GM19043 (cell line): ENCODE measurements at regions not wholly inside any gene's neighbourhood (a gene's known extent, or its start where the extent isn't known, plus 50 kb on each side); places are given as distances from the start of the nearest gene placed in this dataset.
"Not testable (repeated sequence)": the region's sequence is repeated elsewhere in the genome, so short reads cannot be mapped to it uniquely, and the experiment has no call there.

Source experiments
- ATAC-seq: cut with Tn5 transposase; IDR thresholded peaks from one replicate; pipeline ENCODE4 v1.9.1; 2021; ENCODE audit warnings: low read depth; ENCODE audit not compliant: unreplicated experiment

DNA sequence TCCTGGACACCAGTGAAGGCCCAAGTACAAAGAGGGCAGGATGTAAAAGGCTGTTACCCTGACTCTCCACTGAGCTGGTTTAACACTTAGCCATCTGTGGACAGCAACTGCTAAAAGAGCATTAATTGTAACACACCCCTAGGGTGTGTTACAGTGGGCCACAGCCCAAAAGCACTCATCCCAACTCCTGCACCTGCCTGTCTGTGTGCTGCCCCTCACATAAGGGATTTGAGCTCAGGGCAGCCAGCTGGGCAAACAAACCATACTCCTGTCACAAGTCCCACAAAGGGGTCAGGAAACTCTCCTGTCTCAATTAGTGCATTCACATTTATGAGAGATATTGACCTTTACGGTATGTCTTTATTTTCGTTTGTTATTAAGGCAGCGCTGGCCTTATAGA lies 833.1 kb upstream of the NXPH2 start:
- ATAC-seq = no peak

DNA sequence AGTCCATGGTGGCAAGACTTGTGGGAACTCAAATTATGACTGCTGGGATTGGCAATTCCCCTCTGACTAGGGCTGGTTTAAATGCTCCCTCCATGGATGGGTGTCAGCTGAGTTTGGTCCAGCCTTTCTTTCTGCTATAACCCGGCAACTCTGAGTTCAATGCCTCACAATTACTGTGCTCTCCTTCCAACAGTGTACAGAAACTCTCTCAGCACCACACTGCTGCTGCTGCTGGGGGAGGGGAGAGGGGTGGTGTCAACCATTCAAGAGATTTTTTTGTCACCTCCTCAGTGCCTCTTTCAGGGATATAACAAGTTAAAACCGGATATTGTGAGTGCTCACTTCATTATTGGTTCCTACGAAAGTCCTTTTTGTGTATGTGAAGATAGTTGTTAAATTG lies 830.3 kb upstream of the NXPH2 start:
- ATAC-seq = no peak

DNA sequence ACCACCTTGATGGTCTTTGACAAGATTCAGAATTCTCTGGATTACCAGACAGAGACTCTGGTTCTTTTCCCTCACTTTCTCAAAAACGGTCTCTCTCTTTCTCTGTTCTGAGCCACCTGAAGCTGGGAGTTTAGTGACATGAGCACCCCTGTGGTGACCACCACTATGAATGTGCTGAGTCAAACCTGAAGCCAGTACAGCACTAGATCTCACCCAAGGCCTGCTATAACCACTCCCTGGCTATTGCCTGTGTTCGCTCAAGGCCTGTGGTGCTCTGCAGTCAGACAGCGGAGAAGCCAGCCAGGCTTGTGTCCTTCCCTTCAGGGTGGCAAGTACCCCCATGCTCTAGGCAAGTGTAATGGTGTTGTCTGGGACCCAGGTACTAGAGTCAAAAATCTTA lies 828.9 kb upstream of the NXPH2 start:
- ATAC-seq = no peak

DNA sequence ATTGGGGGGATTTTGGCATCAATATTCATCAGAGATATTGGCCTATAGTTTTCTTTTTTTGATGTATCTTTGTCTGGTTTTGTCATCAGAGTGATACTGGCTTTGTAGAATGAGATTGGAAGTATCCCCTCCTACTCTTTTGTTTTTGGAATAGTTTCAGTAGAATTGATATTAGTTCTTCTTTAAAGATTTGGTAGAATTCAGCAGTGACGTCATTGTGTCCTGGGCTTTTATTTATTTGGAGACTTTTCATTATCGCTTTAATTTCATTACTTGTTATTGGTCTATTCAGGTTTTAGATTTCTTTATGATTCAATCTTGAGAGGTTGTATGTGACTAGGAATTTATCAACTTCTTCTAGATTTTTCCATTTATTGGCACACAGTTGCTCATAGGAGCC lies 825.5 kb upstream of the NXPH2 start:
- ATAC-seq = no peak

DNA sequence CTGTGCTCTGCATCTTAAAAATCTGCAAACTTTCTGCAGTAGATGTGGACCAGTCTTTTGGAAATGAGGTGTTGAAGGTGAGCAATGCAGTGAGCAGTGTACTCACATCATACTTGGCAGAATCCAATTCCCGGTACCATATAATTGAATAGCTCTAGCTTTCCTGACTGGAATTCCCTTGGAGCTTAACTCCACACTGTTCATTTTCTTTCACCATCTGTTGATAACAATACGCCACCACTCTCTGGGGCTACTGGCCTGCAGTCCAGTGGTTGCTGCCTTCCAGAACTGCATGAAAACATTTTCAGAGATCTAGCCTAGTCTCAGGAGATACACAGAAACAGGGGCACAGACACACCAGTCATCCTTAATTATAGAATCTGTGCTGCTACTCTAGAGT lies 820.0 kb upstream of the NXPH2 start:
- no peak for ATAC-seq

DNA sequence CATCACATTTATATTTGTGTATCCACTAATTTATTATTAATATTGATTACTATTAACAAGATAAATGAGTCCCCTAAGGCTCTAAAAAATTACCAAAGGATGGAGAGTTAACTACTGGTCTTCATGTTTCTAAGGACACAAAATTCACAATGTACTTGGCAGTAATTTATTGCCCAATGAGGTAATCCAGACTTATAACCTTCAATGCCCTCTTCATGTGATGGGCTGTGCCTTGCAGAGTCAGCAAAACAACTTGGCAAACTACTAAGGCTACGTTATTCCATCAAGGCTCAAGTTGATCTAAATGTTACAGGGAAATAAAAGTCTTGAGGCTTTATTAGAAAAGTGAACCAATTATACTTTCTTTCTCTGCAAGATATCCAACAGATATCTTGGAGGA lies 804.9 kb upstream of the NXPH2 start:
- ATAC-seq = no peak

DNA sequence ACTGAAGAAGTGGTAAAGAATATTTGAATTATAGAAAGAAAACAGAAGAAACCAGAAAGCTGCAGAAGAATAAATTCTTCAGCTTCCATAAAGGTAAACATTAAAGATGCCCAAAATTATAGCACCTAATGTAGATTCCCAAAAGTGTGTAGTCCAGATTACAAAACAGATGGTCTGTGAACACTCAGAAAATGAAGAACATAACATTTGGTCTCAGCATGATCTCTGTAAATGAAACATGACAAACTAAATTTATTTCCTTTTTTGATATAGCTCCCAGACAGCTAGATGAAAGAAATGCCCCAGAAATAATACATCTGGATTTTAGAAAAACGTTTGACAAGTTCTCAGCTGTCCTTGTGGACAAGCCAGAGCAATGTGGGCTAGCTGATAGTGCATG lies 794.2 kb upstream of the NXPH2 start:
- no peak for ATAC-seq

DNA sequence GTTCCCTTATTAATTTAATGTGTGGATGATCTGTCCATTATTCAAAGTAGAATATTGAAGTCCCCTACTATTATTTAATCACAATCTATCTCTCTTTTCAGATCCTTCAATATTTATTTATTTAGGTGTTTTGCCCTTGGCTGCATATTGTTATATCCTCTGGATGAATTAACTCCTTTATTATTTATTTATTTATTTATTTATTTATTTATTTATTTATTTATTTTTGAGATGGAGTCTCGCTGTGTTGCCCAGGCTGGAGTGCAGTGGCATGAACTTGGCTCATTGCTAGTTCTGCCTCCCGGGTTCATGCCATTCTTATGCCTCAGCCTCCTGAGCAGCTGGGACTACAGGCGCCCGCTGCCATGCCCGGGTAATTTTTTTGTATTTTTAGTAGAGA lies 776.6 kb upstream of the NXPH2 start:
- ATAC-seq = no peak

DNA sequence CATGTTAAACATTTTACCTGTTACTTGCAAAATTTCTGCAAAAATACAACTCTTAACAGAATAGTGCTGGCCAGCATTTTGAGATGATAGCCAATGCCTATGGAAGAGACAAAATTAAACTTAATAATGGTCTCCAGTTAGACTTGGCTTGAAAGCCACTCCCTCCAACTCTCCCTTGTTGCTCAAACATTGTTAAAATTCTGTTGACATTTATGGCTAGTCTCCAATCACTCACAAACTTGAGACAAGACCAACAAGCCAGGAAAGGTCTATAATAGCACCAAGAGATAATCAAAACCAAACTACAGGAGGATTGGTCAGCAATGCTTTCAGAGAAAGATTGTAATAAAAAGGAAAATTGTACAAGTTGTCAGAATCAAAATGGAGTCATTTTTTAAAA lies 770.7 kb upstream of the NXPH2 start:
- no peak for ATAC-seq

DNA sequence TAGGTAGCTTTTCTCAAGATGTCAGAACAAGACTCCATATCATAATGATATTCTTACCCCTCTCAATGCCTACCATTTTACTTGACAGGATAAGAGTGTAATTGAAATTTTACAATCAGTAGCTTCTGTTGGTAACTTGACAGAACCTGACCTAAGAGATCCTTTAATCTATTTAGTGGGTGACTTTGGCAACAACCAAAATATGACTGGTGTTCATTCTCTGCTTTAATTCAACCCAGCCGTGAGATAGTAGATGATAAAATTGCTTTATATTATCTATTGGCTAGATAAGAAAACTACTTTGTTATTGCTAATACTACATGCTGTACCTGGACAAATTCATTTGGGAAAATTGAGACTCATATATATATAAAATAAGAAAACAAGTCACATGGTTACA lies 770.2 kb upstream of the NXPH2 start:
- ATAC-seq = no peak

DNA sequence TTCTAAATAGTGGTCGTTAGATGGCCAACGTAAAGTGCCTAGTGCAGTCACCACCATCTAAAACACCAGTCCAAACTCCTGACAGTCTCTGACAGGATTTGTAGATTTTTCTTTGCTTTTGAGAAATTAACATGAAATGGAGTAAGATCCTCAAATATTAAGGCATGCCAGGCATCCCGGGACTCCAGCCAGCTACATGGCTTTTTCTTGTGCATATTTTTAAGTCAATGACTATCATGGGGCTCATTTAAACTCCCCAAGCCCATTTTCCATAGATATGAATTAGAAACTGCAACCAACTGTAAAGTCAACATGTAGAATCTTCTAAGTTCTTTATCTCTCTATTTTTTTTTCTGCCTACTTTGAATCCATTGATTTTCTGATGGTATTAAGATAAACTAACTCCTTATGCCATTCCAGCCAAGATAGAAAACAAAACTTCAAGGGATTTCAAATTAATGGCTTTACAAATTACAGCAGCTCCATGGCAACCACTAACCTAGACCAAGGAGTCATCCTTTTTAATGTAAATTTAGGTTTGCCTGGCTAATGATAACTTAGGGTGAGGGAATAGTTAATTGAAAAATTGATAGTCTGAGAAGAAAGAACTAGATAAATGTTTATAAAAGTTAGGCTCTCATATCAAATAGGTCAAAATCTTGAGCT lies 764.1 kb upstream of the NXPH2 start:
- no peak for ATAC-seq

DNA sequence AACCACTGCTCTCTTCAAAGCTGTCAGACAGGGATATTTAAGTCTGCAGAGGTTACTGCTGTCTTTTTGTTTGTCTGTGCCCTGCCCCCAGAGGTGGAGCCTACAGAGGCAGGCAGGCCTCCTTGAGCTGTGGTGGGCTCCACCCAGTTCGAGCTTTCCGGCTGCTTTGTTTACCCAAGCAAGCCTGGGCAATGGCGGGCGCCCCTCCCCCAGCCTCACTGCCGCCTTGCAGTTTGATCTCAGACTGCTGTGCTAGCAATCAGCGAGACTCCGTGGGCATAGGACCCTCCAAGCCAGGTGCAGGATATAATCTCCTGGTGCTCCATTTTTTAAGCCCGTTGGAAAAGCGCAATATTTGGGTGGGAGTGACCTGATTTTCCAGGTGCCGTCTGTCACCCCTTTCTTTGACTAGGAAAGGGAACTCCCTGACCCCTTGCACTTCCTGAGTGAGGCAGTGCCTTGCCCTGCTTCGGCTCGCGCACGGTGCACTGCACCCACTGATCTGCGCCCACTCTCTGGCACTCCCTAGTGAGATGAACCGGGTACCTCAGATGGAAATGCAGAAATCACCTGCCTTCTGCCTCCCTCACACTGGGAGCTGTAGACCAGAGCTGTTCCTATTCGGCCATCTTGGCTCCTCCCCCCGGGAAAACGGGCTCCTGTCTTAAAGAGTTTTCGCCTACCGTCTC lies 758.3 kb upstream of the NXPH2 start:
- ATAC-seq = not testable (repeated sequence)

DNA sequence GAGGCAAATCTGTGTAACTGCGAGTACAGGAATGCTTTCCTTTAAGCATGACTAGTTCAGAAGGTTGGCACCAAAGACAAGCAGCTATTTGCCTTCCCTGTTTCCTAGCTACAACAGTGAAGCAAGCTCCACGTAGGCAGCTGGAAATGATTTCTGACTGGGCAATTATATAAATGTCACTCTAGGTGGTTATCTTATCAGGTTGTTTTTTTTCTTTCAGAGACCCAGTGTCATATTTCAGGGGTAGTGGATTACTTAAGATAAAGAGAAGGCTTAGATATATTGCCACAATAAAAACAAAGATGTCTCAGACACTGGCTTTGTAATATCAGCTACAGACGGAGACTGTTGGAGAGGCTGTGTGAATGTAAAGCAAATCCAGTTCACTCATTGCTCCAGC lies 748.9 kb upstream of the NXPH2 start:
- ATAC-seq = no peak

DNA sequence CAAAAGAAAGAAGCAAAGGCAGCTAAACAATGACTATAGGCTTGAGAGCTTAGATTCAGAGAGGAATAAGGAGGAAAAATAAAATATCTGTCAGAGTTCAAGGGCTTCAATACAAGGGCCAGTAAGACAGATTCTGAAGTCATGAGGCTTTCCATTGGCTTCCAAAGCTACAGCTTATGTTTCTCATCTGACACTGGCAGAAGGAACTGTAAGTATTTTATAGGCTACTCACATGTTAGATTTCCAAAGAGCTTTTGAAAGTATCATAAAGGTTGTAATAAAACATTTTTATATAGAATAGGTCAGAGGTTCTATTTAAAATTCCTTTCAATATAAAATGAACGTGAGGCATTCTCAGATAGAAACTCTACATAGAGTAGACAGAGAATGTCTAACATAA lies 746.6 kb upstream of the NXPH2 start:
- no peak for ATAC-seq

DNA sequence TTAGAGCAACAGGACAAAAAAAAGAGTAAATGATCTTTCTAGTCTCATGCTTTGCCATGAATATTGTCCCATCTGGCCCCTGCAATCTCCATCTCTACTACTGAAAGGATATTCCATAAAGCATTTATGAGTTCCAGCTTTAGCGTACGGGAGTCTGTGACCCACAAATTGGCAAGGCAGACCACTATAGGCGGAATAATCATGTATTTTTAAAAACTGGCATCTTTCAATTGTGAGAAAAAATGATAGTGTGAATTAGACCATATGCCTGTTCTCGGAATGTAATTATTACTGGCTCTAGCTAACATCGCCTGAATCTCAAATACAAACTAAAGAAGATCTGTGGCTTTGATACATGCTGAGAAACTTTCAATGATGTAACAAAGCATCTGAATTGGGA lies 738.1 kb upstream of the NXPH2 start:
- no peak for ATAC-seq

DNA sequence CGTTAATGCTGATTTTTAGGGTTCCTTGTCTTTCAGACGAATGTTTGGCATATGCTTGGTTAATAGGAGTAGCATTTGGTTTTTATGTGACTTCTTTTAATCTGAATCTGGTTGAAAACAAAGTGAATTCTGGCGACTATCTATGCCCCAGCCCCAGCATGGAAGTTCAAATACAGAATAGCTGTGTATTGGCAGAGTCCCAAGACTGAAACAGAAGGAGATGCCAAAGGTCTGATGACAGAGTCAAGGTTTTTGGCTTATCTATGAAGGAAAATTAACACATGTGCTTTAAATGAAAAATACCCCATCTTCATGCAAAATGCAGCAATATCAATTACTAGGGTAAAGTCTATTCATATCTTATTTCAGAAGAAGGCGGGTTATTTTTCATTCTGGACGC lies 734.8 kb upstream of the NXPH2 start:
- no peak for ATAC-seq

DNA sequence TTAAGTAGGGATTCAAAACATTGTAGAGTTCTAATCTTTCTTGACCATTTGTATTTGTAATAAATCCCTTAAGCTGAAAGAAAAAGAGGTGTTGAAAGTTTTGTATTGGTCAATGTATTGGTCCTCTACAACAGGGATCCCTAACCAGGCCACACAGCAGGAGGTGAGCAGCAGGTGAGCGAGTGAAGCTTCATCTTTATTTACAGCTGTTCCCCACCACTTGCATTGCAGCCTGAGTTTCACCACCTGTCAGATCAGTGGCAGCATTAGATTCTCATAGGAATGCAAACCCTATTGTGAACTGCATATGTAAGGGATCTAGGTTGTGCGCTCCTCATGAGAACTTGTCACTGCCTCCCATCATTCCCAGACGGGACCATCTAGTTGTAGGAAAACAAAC lies 715.7 kb upstream of the NXPH2 start:
- ATAC-seq = no peak

DNA sequence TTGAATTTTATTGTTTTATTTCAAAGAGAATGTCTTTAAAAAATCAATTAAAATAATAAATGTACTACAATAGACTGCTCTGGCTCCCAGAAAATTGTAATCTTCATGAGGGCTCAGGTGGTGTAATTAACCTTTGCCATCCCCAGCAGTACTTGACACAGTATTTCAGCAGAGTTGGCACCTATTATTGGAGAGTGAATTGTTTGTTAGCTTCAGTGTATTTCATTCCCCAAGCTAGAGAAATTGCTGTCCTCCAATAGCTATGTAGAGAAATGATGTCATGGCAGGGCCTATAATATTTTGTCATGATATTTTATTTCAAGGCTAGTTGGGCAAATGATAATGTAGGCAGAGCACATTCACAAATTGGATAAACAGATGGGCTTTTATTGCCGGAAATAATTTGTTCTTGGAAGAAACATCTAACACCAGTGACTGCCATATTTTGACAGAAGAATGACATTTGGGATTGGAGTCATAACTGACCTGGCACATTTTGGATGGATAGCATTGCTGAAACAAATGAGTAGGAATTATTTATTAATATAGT lies 712.0 kb upstream of the NXPH2 start:
- no peak for ATAC-seq

DNA sequence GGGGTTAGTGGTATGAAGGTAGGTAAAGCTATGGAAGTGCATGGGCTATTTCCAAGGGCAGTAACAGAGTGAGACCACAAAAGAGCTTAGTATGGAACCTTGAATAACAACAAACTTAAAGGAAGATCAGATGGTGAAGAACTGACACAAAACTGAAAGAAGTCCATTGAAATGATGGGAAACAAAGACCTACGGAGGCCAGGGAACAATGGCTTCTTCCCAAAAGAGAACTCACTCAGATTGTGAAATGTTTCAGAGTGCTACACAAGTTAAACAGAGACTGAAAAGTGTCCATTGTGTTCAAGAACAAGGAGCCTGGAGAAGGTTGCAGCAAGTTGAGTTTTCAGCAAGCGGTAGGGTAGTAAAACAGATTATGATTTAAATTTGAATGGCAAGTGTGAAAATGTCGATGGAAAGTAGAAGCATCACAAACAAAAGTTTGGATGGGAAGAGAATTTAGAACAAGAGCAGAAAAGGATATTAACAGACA lies 700.0 kb upstream of the NXPH2 start:
- ATAC-seq = no peak

DNA sequence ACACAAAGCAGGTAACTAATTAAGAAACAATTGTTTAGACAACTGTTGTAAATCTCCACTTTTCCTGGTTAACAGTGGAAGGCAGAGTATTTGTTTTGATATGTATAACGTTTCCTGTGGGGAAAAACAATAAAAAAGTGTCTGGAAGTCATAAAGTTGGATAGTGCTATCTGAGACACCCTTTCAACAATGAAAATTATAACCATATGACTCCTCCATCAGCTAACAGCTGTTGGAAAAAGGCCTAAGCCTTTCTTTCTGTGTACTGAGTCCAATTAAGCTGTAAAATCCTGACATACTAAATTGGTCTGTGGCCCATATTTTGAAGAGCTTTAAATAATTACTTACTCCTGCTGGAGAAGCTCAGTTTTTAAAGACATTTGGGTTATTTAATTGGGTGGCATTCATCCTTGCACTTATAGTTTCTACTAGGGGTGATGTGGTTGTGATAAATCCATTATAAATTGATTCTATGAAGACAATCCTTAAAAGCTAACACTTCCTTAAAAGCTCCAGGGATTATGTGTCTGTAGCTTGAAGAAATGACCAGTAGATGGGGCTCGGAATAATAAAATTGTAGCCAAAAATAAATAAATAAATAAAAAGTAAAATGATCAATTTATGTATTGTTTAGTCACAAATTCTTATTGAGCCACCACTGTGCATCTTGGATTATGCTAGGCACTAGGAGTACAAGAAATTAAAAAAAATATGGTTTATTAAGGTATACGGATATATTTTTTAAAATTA lies 698.1 kb upstream of the NXPH2 start:
- no peak for ATAC-seq

DNA sequence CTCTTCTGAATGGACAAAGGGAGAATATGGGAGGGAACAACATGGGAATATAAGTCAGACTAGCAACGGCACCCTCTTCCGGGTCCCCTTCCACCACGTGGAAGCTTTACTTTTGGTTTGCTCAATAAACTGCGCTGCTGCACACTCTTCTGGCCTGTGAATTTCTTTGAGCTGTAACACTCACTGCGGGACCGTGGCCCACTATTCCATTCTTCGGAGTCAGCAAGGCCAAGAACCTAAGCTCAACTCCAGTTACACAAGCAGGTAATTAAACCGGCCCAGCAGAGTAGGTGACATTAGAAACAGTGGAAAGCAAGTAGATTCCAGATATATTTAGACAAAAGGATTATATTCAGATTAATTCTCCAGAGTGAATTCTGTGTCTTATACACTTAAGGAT lies 697.4 kb upstream of the NXPH2 start:
- no peak for ATAC-seq

DNA sequence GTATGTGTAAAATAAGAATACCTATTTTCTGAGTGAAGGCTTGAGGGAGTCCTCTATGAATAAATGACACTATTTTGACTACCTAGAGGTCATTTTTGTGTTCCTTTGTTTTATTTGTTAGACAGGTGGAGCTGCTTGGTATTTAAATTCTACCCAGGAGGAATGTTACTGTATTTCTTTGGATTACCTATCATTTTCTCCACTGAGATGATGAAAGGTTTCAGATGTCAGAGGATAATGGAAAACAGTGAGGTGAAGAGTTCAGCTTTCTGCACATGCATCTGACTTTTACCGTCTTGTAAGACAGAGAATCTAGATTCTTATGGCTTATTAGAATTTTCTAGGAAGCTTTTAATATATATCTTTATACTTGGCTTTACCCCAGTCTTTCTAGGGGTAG lies 689.8 kb upstream of the NXPH2 start:
- ATAC-seq = no peak
